ENCODE measurements at regions not wholly inside any gene's neighbourhood (a gene's known extent, or its start where the extent isn't known, plus 50 kb on each side); places are given as distances from the start of the nearest gene placed in this dataset.

- H3K9me3 Mint-ChIP-seq: peaks cover 7% of the 10 kb centered on the region
- H3K4me1 Mint-ChIP-seq: no peaks in the 10 kb centered on the region
- H3K36me3 Mint-ChIP-seq (ENCODE audit: low read depth): no peaks in the 10 kb centered on the region
- DNase-seq (ENCODE audit: low read depth, low spot score): no peak
- no peaks in the 10 kb centered on the region for H3K27me3 Mint-ChIP-seq (ENCODE audit: low read depth)
- no peak overlapping the region for H3K27ac Mint-ChIP-seq (ENCODE audit: unreplicated experiment)
- no peak for TF ChIP-seq CTCF (conservative IDR thresholded peaks at IDR 0.05)
- H3K4me3 Mint-ChIP-seq: no peak overlapping the region
Measured at GRCh38 chr3:94345101-94345500, 282.2 kb downstream of the NSUN3 start.

GRCh38 chr3:94349310-94349878, 286.5 kb downstream of the NSUN3 start:
- Mint-ChIP-seq H3K4me1 (no peaks in the 10 kb centered on the region), H3K36me3 (ENCODE audit: low read depth) (no peaks in the 10 kb centered on the region), H3K4me3 (no peak overlapping the region), H3K27me3 (ENCODE audit: low read depth) (no peaks in the 10 kb centered on the region), H3K9me3 (peaks cover 6% of the 10 kb centered on the region), H3K27ac (ENCODE audit: unreplicated experiment) (no peak overlapping the region)
- DNase-seq (ENCODE audit: low read depth, low spot score): no peak
- no peak for TF ChIP-seq CTCF (conservative IDR thresholded peaks at IDR 0.05)

- no peak for TF ChIP-seq CTCF (conservative IDR thresholded peaks at IDR 0.05)
- no peak for DNase-seq (ENCODE audit: low read depth, low spot score)
- H3K27me3 Mint-ChIP-seq (ENCODE audit: low read depth): no peaks in the 10 kb centered on the region
- H3K4me1 Mint-ChIP-seq: peaks cover 17% of the 10 kb centered on the region
- no peak overlapping the region for H3K4me3 Mint-ChIP-seq
- H3K36me3 Mint-ChIP-seq (ENCODE audit: low read depth): no peaks in the 10 kb centered on the region
- no peaks in the 10 kb centered on the region for H3K9me3 Mint-ChIP-seq
- H3K27ac Mint-ChIP-seq (ENCODE audit: unreplicated experiment): no peak overlapping the region
Measured at GRCh38 chr3:94356581-94356980, 293.7 kb downstream of the NSUN3 start.

- Mint-ChIP-seq H3K27ac (ENCODE audit: unreplicated experiment) (no peak overlapping the region), H3K9me3 (no peaks in the 10 kb centered on the region), H3K4me3 (no peak overlapping the region), H3K4me1 (peaks cover 23% of the 10 kb centered on the region), H3K36me3 (ENCODE audit: low read depth) (no peaks in the 10 kb centered on the region), H3K27me3 (ENCODE audit: low read depth) (no peaks in the 10 kb centered on the region)
- TF ChIP-seq CTCF (conservative IDR thresholded peaks at IDR 0.05): no peak
- no peak for DNase-seq (ENCODE audit: low read depth, low spot score)
Measured at GRCh38 chr3:94359996-94360395, 297.1 kb downstream of the NSUN3 start.

- TF ChIP-seq CTCF (conservative IDR thresholded peaks at IDR 0.05): no peak
- no peak for DNase-seq (ENCODE audit: low read depth, low spot score)
- Mint-ChIP-seq H3K9me3 (no peaks in the 10 kb centered on the region), H3K27me3 (ENCODE audit: low read depth) (no peaks in the 10 kb centered on the region), H3K36me3 (ENCODE audit: low read depth) (no peaks in the 10 kb centered on the region), H3K4me3 (no peak overlapping the region), H3K4me1 (peaks cover 23% of the 10 kb centered on the region), H3K27ac (ENCODE audit: unreplicated experiment) (no peak overlapping the region)
Measured at GRCh38 chr3:94360987-94361386, 298.1 kb downstream of the NSUN3 start.

Data from neural crest cell (in vitro differentiated cells).